ENCODE measurements at regions not wholly inside any gene's neighbourhood (a gene's known extent, or its start where the extent isn't known, plus 50 kb on each side); places are given as distances from the start of the nearest gene placed in this dataset.

DNA sequence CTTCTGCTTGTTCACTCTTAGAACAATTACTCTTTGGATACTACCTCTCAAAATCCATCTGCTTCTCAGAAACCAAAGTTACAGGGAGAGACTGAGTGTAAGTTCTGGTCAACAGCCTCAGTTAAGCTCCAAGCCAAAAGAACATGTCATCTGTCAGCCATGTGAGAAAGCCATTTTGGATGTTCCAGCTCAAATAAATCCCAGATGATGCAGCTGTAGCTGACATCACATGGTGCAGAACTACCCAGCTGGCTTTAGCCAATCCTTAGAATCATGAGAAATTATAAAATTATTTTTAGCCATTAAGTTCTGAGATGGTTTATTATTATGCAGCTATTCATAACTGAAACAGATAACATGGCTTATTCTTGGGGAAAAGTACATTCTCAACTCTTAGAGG lies 696.0 kb downstream of the ZNF385D start:
- TF ChIP-seq ZNF263 (CRISPR knock-in tag; IDR thresholded peaks at IDR 0.05; ENCODE audit: low read depth) (no peak), SMAD3 (CRISPR knock-in tag; IDR thresholded peaks at IDR 0.05; ENCODE audit: borderline replicate concordance) (no peak), CREB1 (CRISPR knock-in tag; IDR thresholded peaks at IDR 0.05) (no peak)
- TF ChIP-seq, protein P1, sequence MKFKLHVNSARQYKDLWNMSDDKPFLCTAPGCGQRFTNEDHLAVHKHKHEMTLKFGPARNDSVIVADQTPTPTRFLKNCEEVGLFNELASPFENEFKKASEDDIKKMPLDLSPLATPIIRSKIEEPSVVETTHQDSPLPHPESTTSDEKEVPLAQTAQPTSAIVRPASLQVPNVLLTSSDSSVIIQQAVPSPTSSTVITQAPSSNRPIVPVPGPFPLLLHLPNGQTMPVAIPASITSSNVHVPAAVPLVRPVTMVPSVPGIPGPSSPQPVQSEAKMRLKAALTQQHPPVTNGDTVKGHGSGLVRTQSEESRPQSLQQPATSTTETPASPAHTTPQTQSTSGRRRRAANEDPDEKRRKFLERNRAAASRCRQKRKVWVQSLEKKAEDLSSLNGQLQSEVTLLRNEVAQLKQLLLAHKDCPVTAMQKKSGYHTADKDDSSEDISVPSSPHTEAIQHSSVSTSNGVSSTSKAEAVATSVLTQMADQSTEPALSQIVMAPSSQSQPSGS (CRISPR knock-in tag; IDR thresholded peaks at IDR 0.05; ENCODE audit: borderline replicate concordance, low read depth) = no peak
- TF ChIP-seq, protein P2, sequence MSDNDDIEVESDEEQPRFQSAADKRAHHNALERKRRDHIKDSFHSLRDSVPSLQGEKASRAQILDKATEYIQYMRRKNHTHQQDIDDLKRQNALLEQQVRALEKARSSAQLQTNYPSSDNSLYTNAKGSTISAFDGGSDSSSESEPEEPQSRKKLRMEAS (CRISPR knock-in tag; IDR thresholded peaks at IDR 0.05) = no peak
